Astrocyte of the cerebellum (primary cell): ENCODE measurements at regions not wholly inside any gene's neighbourhood (a gene's known extent, or its start where the extent isn't known, plus 50 kb on each side); places are given as distances from the start of the nearest gene placed in this dataset.

ENCODE experiments used
- DNase-seq: peaks from one replicate; pipeline ENCODE4 v3.0.0-alpha.2; 2011; ENCODE audit warnings: low read depth
- H3K4me3 ChIP-seq: 2 replicates; pipeline ENCODE4 v1.5.1; 2011; ENCODE audit warnings: mild to moderate bottlenecking, low read depth, low read length, moderate library complexity
- CTCF ChIP-seq: IDR thresholded peaks from 2 replicates; pipeline ENCODE4 v1.5.1; 2012; ENCODE audit warnings: low read length, low read depth, moderate library complexity, mild to moderate bottlenecking; ENCODE audit errors: missing control alignments
- in situ Hi-C: cut with HindIII; loops from 2 replicates; pipeline ENCODE4 v1.10.0; 2017; ENCODE audit warnings: low sequenced_read_pairs

DNA sequence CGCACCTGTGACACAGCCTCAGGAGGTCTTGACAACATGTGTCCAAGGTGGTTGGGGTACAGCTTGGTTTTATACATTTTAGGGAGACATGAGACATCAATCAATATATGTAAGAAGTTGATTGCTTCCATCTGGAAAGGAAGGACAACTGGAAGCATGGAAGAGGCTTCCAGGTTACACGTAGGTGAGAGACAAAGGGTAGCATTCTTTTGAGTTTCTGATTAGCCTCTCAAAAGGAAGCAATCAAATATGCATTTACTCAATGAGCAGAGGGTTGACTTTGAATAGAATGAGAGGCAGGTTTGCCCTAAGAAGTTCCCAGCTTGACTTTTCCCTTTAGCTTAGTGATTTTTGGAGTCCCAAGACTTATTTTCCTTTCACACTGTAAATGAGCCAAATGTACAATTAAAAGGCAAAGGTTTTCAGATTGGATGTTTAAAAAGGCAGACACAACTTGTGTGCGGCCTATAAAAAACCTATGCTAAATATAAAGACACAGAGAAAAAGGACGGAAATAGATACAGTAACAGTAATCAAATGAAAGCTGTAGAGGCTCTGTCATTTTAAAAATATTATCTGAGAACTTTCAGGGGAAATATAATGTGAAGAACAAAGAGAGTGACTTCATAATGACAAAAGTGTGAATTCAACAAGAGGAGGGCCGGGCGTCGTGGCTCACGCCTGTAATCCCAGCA, 65.7 kb upstream of the LANCL2 start:
- no peak for DNase-seq
- in situ Hi-C loops, result no loop called here
- no peak for TF ChIP-seq CTCF
- no peak overlapping the region for H3K4me3 ChIP-seq

DNA sequence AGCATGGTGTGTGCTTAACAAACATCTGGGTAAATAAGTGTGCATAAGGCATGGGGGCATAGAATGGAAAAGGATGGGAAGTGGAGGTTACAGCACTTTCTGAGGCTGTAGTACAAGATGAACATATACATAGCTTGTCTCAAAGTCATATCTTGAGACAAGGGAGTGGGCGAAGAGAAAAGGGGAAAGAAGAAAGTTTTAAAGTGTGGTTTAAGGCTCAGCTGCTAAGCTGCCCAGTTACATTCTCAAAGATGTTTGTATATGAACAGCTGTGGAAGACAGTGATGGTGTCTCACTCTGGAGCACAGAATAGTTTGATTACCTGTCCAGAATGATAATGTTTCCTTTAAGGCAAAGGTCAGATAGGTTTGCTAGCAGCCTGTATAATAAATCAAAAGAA, 61.9 kb upstream of the LANCL2 start:
- in situ Hi-C loops, result no loop called here
- H3K4me3 ChIP-seq, result no peak overlapping the region
- no peak for DNase-seq
- no peak for TF ChIP-seq CTCF

DNA sequence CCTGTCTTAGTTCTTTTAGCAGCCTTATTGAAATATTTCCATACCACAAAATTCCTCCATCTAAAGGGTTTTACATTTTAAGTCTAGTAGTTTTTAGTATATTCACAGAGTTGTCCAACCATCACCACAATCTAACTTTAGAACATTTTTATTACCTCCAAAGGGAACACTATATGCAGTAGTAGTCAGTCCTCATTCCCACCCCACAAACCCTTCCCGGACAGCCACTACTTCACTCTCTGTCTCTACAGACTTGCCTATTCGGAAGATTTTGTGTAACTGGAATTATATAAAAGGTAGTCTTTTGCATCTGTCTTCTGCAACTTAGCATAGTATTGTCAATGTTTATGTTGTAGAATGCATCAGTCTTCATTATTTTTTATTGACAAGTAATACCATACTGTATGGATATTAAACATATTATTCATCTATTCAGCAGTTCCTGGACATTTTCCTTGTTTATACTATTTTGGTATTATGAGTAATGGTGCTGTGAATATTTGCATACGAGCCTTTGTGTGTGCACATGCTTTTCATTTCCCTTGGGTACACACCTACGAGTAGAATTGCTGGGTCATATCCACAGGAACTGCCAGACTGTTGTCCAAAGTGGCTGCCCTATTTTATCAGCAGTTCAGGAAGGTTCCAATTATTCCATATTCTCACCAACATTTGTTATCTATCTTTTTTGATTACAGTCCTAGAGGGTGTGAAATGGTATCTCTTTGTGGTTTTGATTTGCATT, 60.9 kb upstream of the LANCL2 start:
- no peak for DNase-seq
- no peak overlapping the region for H3K4me3 ChIP-seq
- in situ Hi-C loops, result no loop called here

DNA sequence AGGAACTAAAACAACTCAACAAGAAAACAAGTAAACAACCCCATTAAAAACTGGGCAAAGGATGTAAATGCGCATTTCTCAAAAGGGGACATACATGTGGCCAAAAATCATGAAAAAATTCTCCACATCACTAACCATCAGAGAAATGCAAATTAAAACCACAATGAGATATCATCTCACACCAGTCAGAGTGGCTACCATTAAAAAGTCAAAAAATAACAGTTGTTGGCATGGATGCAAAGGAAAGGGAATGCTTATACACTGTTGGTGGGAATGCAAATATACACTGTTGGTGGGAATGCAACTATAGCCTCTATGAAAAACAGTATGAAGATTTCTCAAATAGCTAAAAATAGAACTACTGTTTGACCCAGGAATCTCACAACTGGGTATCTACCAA, 60.0 kb upstream of the LANCL2 start:
- DNase-seq, result no peak
- TF ChIP-seq CTCF, result no peak
- in situ Hi-C loops, result no loop called here
- H3K4me3 ChIP-seq, result no peak overlapping the region

More for the DNA sequence above, 60.9 kb upstream of the LANCL2 start:
- TF ChIP-seq CTCF, result no peak

- DNase-seq, result peak; percentile 16
- TF ChIP-seq CTCF, result no peak
- no peak overlapping the region for H3K4me3 ChIP-seq
- in situ Hi-C loops, result no loop called here
Observed at GRCh38 chr7:55306331-55306730, 58.8 kb upstream of the LANCL2 start.

DNA sequence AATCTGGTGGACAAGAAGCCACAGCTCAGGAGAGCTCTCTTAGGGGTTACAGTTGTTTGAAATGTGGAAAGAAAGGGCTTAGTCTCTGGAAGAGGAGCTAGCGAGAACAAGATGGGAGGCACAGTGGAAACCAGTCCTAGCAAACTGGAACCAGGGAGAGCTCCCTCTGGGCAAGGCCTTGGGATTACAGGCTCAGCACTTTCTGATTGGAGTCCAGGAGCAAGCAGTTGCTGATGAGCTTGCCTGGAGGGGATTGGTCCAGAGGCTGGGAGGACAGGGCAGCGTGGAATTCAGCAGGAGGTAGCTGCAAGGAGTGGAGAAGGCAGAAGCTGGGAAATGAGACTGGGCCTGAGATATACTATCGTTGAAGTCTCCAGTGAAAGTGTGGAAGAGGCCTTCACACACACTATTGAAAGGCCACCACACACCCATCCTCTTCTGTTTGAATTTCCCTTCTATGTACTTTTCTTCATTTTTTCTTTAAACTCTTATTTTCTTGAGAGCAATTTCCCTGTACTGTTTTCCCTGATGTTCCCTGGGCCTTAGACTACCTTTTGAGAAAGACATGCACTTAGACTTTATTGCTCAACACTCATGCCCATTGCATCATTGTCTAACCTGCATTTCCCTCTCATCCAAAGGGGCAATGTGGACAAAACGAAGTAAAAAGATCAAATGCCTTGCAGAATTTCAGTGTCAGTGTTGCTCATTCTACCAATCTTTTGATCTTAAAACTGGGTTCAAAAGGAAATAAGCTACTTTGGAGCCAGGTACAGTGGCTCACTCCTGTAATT, 57.8 kb upstream of the LANCL2 start:
- DNase-seq, result no peak
- H3K4me3 ChIP-seq, result no peak overlapping the region
- no peak for TF ChIP-seq CTCF
- in situ Hi-C loops, result no loop called here
